Neuron (in vitro differentiated cells): ENCODE measurements at regions not wholly inside any gene's neighbourhood (a gene's known extent, or its start where the extent isn't known, plus 50 kb on each side); places are given as distances from the start of the nearest gene placed in this dataset.

Source experiments
- H2AFZ ChIP-seq: one replicate; pipeline ENCODE4 v1.6.1; 2013; ENCODE audit warnings: low read depth, mild to moderate bottlenecking, inconsistent platforms, low read length, moderate library complexity
- H3K27me3 ChIP-seq: one replicate; pipeline ENCODE4 v1.6.1; 2013; ENCODE audit warnings: low read length; ENCODE audit not compliant: insufficient read depth
- H3K36me3 ChIP-seq: one replicate; pipeline ENCODE4 v1.6.1; 2013; ENCODE audit warnings: low read length; ENCODE audit not compliant: insufficient read depth
- H3K4me1 ChIP-seq: one replicate; pipeline ENCODE4 v1.6.1; 2013; ENCODE audit warnings: low read length; ENCODE audit not compliant: insufficient read depth
- H3K4me3 ChIP-seq: 2 replicates; pipeline ENCODE4 v1.5.1; 2013; ENCODE audit warnings: mild to moderate bottlenecking, low read length, moderate library complexity
- H3K9me3 ChIP-seq: one replicate; pipeline ENCODE4 v1.6.1; 2013; ENCODE audit warnings: low read length

DNA sequence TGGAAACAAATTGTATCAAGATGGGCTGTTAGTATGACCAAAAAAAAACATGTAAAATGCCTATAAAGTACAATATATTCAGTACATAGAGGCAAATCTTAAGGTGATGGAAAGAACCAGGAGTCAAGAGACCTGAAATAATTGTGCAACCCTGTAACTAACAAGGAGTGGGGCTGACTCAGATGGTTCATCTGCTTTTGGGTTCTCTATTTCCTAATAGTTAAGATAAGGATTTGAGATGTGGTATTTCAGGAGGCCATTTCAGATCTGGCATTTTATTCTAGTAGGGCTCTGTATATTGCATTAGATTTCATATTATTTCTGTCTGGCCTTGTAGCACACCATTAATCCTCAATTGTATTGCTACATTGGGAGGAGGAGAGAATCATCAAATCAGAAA, 268.4 kb downstream of the HS3ST1 start:
- Histone ChIP-seq H2AFZ (no peak overlapping the region), H3K36me3 (no peaks in the 10 kb centered on the region), H3K4me3 (no peak overlapping the region), H3K4me1 (no peaks in the 10 kb centered on the region), H3K9me3 (no peaks in the 10 kb centered on the region), H3K27me3 (no peaks in the 10 kb centered on the region)

GRCh38 chr4:11158971-11159370, 269.7 kb downstream of the HS3ST1 start:
- Histone ChIP-seq H3K9me3 (no peaks in the 10 kb centered on the region), H3K27me3 (no peaks in the 10 kb centered on the region), H2AFZ (no peak overlapping the region), H3K36me3 (no peaks in the 10 kb centered on the region), H3K4me3 (no peak overlapping the region), H3K4me1 (no peaks in the 10 kb centered on the region)

- H2AFZ ChIP-seq, result no peak overlapping the region
- no peaks in the 10 kb centered on the region for H3K9me3 ChIP-seq
- H3K36me3 ChIP-seq, result no peaks in the 10 kb centered on the region
- no peaks in the 10 kb centered on the region for H3K27me3 ChIP-seq
- H3K4me3 ChIP-seq, result no peak overlapping the region
- no peaks in the 10 kb centered on the region for H3K4me1 ChIP-seq
These were observed 273.4 kb downstream of the HS3ST1 start for GRCh38 chr4:11155208-11155867.

DNA sequence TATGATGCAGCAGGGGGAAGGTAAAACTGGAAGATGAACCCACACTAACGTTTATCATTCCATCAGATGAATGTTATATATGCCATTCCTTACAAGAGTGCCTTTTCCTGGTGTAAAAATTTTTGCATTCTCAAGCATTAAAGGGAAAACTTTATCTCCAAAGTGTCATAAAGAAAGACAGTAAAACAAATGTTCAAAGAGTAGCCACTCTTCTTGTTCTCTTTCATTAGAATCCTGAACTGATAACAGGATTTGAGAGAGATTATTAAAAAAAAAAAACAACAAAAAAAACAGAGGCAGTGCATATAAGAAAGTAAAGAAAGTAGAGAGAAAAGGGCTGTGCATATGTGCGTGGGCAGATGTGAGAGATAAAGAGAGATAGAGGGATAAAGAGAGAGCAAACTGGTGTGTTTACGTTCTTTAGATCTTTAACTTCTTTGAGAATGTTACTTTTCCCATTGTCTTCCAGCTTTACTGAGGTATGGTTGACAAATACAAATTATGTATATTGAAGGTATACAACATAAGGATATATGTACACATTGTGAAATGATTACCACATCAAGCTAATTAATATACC, 275.4 kb downstream of the HS3ST1 start:
- no peaks in the 10 kb centered on the region for H3K4me1 ChIP-seq
- H2AFZ ChIP-seq, result no peak overlapping the region
- H3K4me3 ChIP-seq, result no peak overlapping the region
- no peaks in the 10 kb centered on the region for H3K36me3 ChIP-seq
- H3K9me3 ChIP-seq, result no peaks in the 10 kb centered on the region
- H3K27me3 ChIP-seq, result no peaks in the 10 kb centered on the region

DNA sequence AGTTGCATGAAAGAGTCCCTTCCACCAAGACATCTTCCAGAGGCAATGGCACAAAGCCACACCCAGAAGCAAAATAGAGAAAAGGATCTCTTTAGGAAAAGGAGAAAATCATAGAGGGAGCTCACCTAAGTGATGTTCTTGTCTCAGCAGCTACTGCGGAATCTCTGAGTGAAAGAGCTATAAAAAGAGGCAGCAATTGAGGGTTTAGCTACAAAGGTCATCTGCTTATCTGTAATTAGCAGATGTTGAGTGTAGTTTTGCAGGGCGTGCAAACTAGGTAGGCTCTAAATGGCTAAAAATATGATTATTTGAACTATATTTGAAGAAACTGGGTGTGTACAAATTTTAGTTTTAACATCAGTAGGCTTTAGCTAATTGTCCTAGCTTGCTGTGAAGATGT, 276.0 kb downstream of the HS3ST1 start:
- H3K4me1 ChIP-seq, result no peaks in the 10 kb centered on the region
- H3K9me3 ChIP-seq, result no peaks in the 10 kb centered on the region
- no peaks in the 10 kb centered on the region for H3K36me3 ChIP-seq
- H3K27me3 ChIP-seq, result no peaks in the 10 kb centered on the region
- no peak overlapping the region for H2AFZ ChIP-seq
- H3K4me3 ChIP-seq, result no peak overlapping the region

DNA sequence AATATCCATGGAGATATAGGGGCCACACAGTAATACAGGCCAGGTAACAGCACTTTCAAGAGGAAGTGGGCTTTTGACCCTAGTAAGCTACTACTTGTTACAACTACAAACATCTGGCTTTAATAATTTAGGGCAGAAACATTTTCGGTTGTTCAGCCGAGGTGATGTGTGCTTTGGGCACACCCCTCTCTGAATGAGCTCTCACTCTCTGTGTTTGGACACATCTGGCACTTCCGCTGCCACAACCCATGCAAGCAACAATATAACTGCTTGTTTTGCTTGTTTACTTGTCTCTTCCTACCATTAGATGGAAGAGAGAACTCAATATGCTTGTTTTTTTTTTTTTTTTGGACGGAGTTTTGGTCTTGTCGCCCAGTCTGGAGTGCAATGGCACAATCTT, 277.2 kb downstream of the HS3ST1 start:
- Histone ChIP-seq H2AFZ (no peak overlapping the region), H3K4me1 (no peaks in the 10 kb centered on the region), H3K4me3 (no peak overlapping the region), H3K36me3 (no peaks in the 10 kb centered on the region), H3K9me3 (no peaks in the 10 kb centered on the region), H3K27me3 (no peaks in the 10 kb centered on the region)

- Histone ChIP-seq H3K9me3 (no peaks in the 10 kb centered on the region), H3K36me3 (no peaks in the 10 kb centered on the region), H3K27me3 (no peaks in the 10 kb centered on the region), H2AFZ (no peak overlapping the region), H3K4me1 (no peaks in the 10 kb centered on the region), H3K4me3 (no peak overlapping the region)
These were observed 279.0 kb downstream of the HS3ST1 start for GRCh38 chr4:11149612-11150259.

- Histone ChIP-seq H3K9me3 (no peaks in the 10 kb centered on the region), H3K27me3 (no peaks in the 10 kb centered on the region), H3K4me1 (no peaks in the 10 kb centered on the region), H3K4me3 (no peak overlapping the region), H2AFZ (no peak overlapping the region), H3K36me3 (no peaks in the 10 kb centered on the region)
These were observed 288.8 kb downstream of the HS3ST1 start for GRCh38 chr4:11139871-11140270.

DNA sequence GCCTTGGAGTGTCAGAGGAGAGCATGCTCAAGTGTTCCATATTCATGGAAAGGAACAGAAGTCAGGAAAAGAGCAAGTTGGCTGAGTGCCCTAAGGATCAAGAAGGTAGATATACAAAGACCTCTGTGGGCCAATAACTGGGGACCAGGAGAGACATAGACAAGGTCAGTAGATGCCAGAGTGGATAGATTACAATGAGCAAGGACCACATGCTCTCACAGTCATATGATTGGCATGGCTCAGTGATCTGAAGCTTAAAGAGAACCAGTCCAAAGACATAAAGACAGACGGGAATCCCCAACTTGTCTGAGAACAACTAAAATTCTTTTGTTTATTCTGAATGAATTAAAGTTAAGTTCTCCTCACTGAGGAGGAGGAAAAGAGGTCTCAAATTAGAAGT, 289.7 kb downstream of the HS3ST1 start:
- Histone ChIP-seq H2AFZ (no peak overlapping the region), H3K4me1 (no peaks in the 10 kb centered on the region), H3K9me3 (no peaks in the 10 kb centered on the region), H3K27me3 (no peaks in the 10 kb centered on the region), H3K36me3 (no peaks in the 10 kb centered on the region), H3K4me3 (no peak overlapping the region)

- H3K36me3 ChIP-seq, result no peaks in the 10 kb centered on the region
- H3K4me1 ChIP-seq, result no peaks in the 10 kb centered on the region
- H3K9me3 ChIP-seq, result no peaks in the 10 kb centered on the region
- H2AFZ ChIP-seq, result no peak overlapping the region
- no peaks in the 10 kb centered on the region for H3K27me3 ChIP-seq
- no peak overlapping the region for H3K4me3 ChIP-seq
These were observed 294.0 kb downstream of the HS3ST1 start for GRCh38 chr4:11134705-11135104.

GRCh38 chr4:11133868-11134267, 294.8 kb downstream of the HS3ST1 start:
- Histone ChIP-seq H3K27me3 (no peaks in the 10 kb centered on the region), H3K4me1 (no peaks in the 10 kb centered on the region), H3K9me3 (no peaks in the 10 kb centered on the region), H2AFZ (no peak overlapping the region), H3K36me3 (no peaks in the 10 kb centered on the region), H3K4me3 (no peak overlapping the region)

- no peaks in the 10 kb centered on the region for H3K36me3 ChIP-seq
- no peak overlapping the region for H3K4me3 ChIP-seq
- H3K9me3 ChIP-seq, result no peaks in the 10 kb centered on the region
- H2AFZ ChIP-seq, result no peak overlapping the region
- H3K4me1 ChIP-seq, result no peaks in the 10 kb centered on the region
- H3K27me3 ChIP-seq, result no peaks in the 10 kb centered on the region
These were observed 296.2 kb downstream of the HS3ST1 start for GRCh38 chr4:11132478-11132877.

- H3K36me3 ChIP-seq, result no peaks in the 10 kb centered on the region
- H3K4me3 ChIP-seq, result no peak overlapping the region
- H2AFZ ChIP-seq, result no peak overlapping the region
- no peaks in the 10 kb centered on the region for H3K27me3 ChIP-seq
- no peaks in the 10 kb centered on the region for H3K4me1 ChIP-seq
- no peaks in the 10 kb centered on the region for H3K9me3 ChIP-seq
These were observed 297.2 kb downstream of the HS3ST1 start for GRCh38 chr4:11131491-11131890.
